Hepatocyte (in vitro differentiated cells): ENCODE measurements at regions not wholly inside any gene's neighbourhood (a gene's known extent, or its start where the extent isn't known, plus 50 kb on each side); places are given as distances from the start of the nearest gene placed in this dataset.

Experiments
- DNase-seq: peaks from one replicate; pipeline ENCODE4 v3.0.0-alpha.2; 2016; ENCODE audit warnings: low spot score
- H2AFZ ChIP-seq: fragments of 200-600 bp; sonication (generic); 2 replicates; pipeline ENCODE4 v1.6.0; 2016; ENCODE audit warnings: antibody characterized with exemption, mild to moderate bottlenecking
- H3K27ac ChIP-seq: fragments of 200-600 bp; sonication (generic); 2 replicates; pipeline ENCODE4 v1.5.1; 2016; ENCODE audit warnings: mild to moderate bottlenecking
- H3K27me3 ChIP-seq: fragments of 200-600 bp; sonication (generic); 2 replicates; pipeline ENCODE4 v1.6.1; 2016
- H3K36me3 ChIP-seq: fragments of 200-600 bp; sonication (generic); replicated peaks from 2 replicates; pipeline ENCODE4 v1.5.1; 2016; ENCODE audit warnings: low read depth; ENCODE audit not compliant: insufficient read depth
- H3K4me1 ChIP-seq: fragments of 200-600 bp; sonication (generic); 2 replicates; pipeline ENCODE4 v1.5.1; 2016; ENCODE audit warnings: mild to moderate bottlenecking, moderate library complexity; ENCODE audit not compliant: insufficient read depth
- H3K4me2 ChIP-seq: fragments of 200-600 bp; sonication (generic); 2 replicates; pipeline ENCODE4 v1.6.0; 2016
- H3K4me3 ChIP-seq: fragments of 200-600 bp; sonication (generic); 2 replicates; pipeline ENCODE4 v1.5.1; 2016; ENCODE audit warnings: mild to moderate bottlenecking
- H3K79me2 ChIP-seq: fragments of 200-600 bp; sonication (generic); 2 replicates; pipeline ENCODE4 v1.6.0; 2017; ENCODE audit warnings: mild to moderate bottlenecking
- H3K9me2 ChIP-seq: fragments of 200-600 bp; sonication (generic); replicated peaks from 2 replicates; pipeline ENCODE4 v1.6.0; 2017; ENCODE audit warnings: mild to moderate bottlenecking; ENCODE audit not compliant: insufficient read depth
- H3K9me3 ChIP-seq: fragments of 200-600 bp; sonication (generic); 2 replicates; pipeline ENCODE4 v1.5.1; 2016; ENCODE audit warnings: low read depth, mild to moderate bottlenecking
- H4K20me1 ChIP-seq: fragments of 200-600 bp; sonication (generic); 2 replicates; pipeline ENCODE4 v1.6.0; 2016; ENCODE audit warnings: mild to moderate bottlenecking; ENCODE audit not compliant: insufficient read depth, poor library complexity, severe bottlenecking
- CTCF ChIP-seq: fragments of 200-600 bp; sonication (generic); IDR thresholded peaks from 2 replicates; pipeline ENCODE4 v1.5.1; 2016; ENCODE audit warnings: antibody characterized with exemption, mild to moderate bottlenecking; ENCODE audit not compliant: poor library complexity
- EZH2 ChIP-seq: fragments of 200-600 bp; sonication (generic); IDR thresholded peaks from 2 replicates; pipeline ENCODE4 v1.6.1; 2016; ENCODE audit warnings: antibody characterized with exemption, mild to moderate bottlenecking, borderline replicate concordance
- EZH2phosphoT487 ChIP-seq: fragments of 200-600 bp; sonication (generic); IDR thresholded peaks from one replicate; pipeline ENCODE4 v1.6.1; 2018; ENCODE audit warnings: antibody characterized with exemption, mild to moderate bottlenecking, low read depth, moderate library complexity; ENCODE audit not compliant: unreplicated experiment, severe bottlenecking
- WGBS: methylation state at CpG from one replicate; pipeline ENCODE4 v1.1.6; 2016; ENCODE audit warnings: low lambda C conversion rate; ENCODE audit errors: missing lambda C conversion rate; 5-methylcytosine and 5-hydroxymethylcytosine counted together

GRCh38 chr6:19059102-19059501 lies 672.0 kb downstream of the RNF144B start:
- Histone ChIP-seq H3K4me3 (no peak overlapping the region), H3K9me2 (no peaks in the 10 kb centered on the region), H2AFZ (no peak overlapping the region), H3K4me2 (no peak overlapping the region), H3K36me3 (no peaks in the 10 kb centered on the region), H4K20me1 (no peaks in the 10 kb centered on the region), H3K27ac (no peak overlapping the region), H3K27me3 (no peaks in the 10 kb centered on the region), H3K4me1 (no peaks in the 10 kb centered on the region), H3K79me2 (no peaks in the 10 kb centered on the region), H3K9me3 (no peaks in the 10 kb centered on the region)
- no peak for DNase-seq
- 76% methylated on average over 4 of the region's 4 CpGs for WGBS
- no peak for TF ChIP-seq CTCF
- TF ChIP-seq EZH2phosphoT487, result no peak
- no peak for TF ChIP-seq EZH2

GRCh38 chr6:19067165-19067564 lies 680.0 kb downstream of the RNF144B start:
- no peak for DNase-seq
- no peaks in the 10 kb centered on the region for H3K36me3 ChIP-seq
- no peak overlapping the region for H3K27ac ChIP-seq
- no peak overlapping the region for H2AFZ ChIP-seq
- no peaks in the 10 kb centered on the region for H3K27me3 ChIP-seq
- no peaks in the 10 kb centered on the region for H3K4me1 ChIP-seq
- WGBS, result 89% methylated on average over 3 of the region's 3 CpGs
- no peaks in the 10 kb centered on the region for H3K79me2 ChIP-seq
- H3K4me2 ChIP-seq, result no peak overlapping the region
- H3K4me3 ChIP-seq, result no peak overlapping the region
- no peaks in the 10 kb centered on the region for H4K20me1 ChIP-seq
- TF ChIP-seq EZH2phosphoT487 (no peak), EZH2 (no peak), CTCF (no peak)
- H3K9me3 ChIP-seq, result no peaks in the 10 kb centered on the region
- no peaks in the 10 kb centered on the region for H3K9me2 ChIP-seq

- H2AFZ ChIP-seq, result no peak overlapping the region
- H3K27ac ChIP-seq, result no peak overlapping the region
- no peak for TF ChIP-seq EZH2
- no peak for TF ChIP-seq CTCF
- no peak for TF ChIP-seq EZH2phosphoT487
- DNase-seq, result peak; percentile 15
- H3K4me3 ChIP-seq, result no peak overlapping the region
- H4K20me1 ChIP-seq, result no peaks in the 10 kb centered on the region
- no peak overlapping the region for H3K4me2 ChIP-seq
- H3K4me1 ChIP-seq, result no peaks in the 10 kb centered on the region
- no peaks in the 10 kb centered on the region for H3K79me2 ChIP-seq
- no peaks in the 10 kb centered on the region for H3K9me2 ChIP-seq
- H3K27me3 ChIP-seq, result no peaks in the 10 kb centered on the region
- no peaks in the 10 kb centered on the region for H3K9me3 ChIP-seq
- H3K36me3 ChIP-seq, result no peaks in the 10 kb centered on the region
Measured at GRCh38 chr6:19070520-19070919, 683.4 kb downstream of the RNF144B start.

GRCh38 chr6:19083801-19084200 lies 696.7 kb downstream of the RNF144B start:
- no peak for DNase-seq
- 90% methylated on average over 1 of the region's 1 CpG for WGBS
- H3K27ac ChIP-seq, result no peak overlapping the region
- TF ChIP-seq EZH2, result no peak
- no peak for TF ChIP-seq CTCF
- TF ChIP-seq EZH2phosphoT487, result no peak
- no peaks in the 10 kb centered on the region for H3K9me3 ChIP-seq
- H3K4me1 ChIP-seq, result no peaks in the 10 kb centered on the region
- no peaks in the 10 kb centered on the region for H3K36me3 ChIP-seq
- H3K4me2 ChIP-seq, result no peak overlapping the region
- H3K79me2 ChIP-seq, result no peaks in the 10 kb centered on the region
- no peaks in the 10 kb centered on the region for H3K9me2 ChIP-seq
- H4K20me1 ChIP-seq, result no peaks in the 10 kb centered on the region
- H3K27me3 ChIP-seq, result no peaks in the 10 kb centered on the region
- no peak overlapping the region for H2AFZ ChIP-seq
- no peak overlapping the region for H3K4me3 ChIP-seq
